ENCODE measurements at regions not wholly inside any gene's neighbourhood (a gene's known extent, or its start where the extent isn't known, plus 50 kb on each side); places are given as distances from the start of the nearest gene placed in this dataset.

- Histone ChIP-seq H3K27ac (ENCODE audit: low read depth, low read length) (no peak overlapping the region), H3K4me3 (ENCODE audit: low read length) (no peak overlapping the region), H3K27me3 (ENCODE audit: control insufficient read depth, insufficient read depth, low read length) (no peaks in the 10 kb centered on the region), H3K4me1 (ENCODE audit: control insufficient read depth, insufficient read depth, low read length) (peaks cover 5% of the 10 kb centered on the region), H3K36me3 (ENCODE audit: control insufficient read depth, insufficient read depth, low read length) (no peaks in the 10 kb centered on the region), H3K9ac (ENCODE audit: low read length) (no peak overlapping the region)
Measured at GRCh38 chr9:115391168-115391825, 273.3 kb upstream of the TNC start.

GRCh38 chr9:115393976-115394775 is 276.2 kb upstream of the TNC start:
- Histone ChIP-seq H3K4me1 (ENCODE audit: control insufficient read depth, insufficient read depth, low read length) (no peaks in the 10 kb centered on the region), H3K27ac (ENCODE audit: low read depth, low read length) (no peak overlapping the region), H3K4me3 (ENCODE audit: low read length) (no peak overlapping the region), H3K27me3 (ENCODE audit: control insufficient read depth, insufficient read depth, low read length) (no peaks in the 10 kb centered on the region), H3K36me3 (ENCODE audit: control insufficient read depth, insufficient read depth, low read length) (no peaks in the 10 kb centered on the region), H3K9ac (ENCODE audit: low read length) (no peak overlapping the region)

- Histone ChIP-seq H3K36me3 (ENCODE audit: control insufficient read depth, insufficient read depth, low read length) (no peaks in the 10 kb centered on the region), H3K27me3 (ENCODE audit: control insufficient read depth, insufficient read depth, low read length) (no peaks in the 10 kb centered on the region), H3K27ac (ENCODE audit: low read depth, low read length) (no peak overlapping the region), H3K4me1 (ENCODE audit: control insufficient read depth, insufficient read depth, low read length) (no peaks in the 10 kb centered on the region), H3K4me3 (ENCODE audit: low read length) (no peak overlapping the region), H3K9ac (ENCODE audit: low read length) (no peak overlapping the region)
Measured at GRCh38 chr9:115395511-115396021, 277.6 kb upstream of the TNC start.

GRCh38 chr9:115396071-115396529 is 278.1 kb upstream of the TNC start:
- Histone ChIP-seq H3K27ac (ENCODE audit: low read depth, low read length) (no peak overlapping the region), H3K4me1 (ENCODE audit: control insufficient read depth, insufficient read depth, low read length) (no peaks in the 10 kb centered on the region), H3K4me3 (ENCODE audit: low read length) (no peak overlapping the region), H3K27me3 (ENCODE audit: control insufficient read depth, insufficient read depth, low read length) (no peaks in the 10 kb centered on the region), H3K9ac (ENCODE audit: low read length) (no peak overlapping the region), H3K36me3 (ENCODE audit: control insufficient read depth, insufficient read depth, low read length) (no peaks in the 10 kb centered on the region)

- H3K4me3 ChIP-seq (ENCODE audit: low read length) = no peak overlapping the region
- no peaks in the 10 kb centered on the region for H3K4me1 ChIP-seq (ENCODE audit: control insufficient read depth, insufficient read depth, low read length)
- H3K27me3 ChIP-seq (ENCODE audit: control insufficient read depth, insufficient read depth, low read length) = no peaks in the 10 kb centered on the region
- no peak overlapping the region for H3K27ac ChIP-seq (ENCODE audit: low read depth, low read length)
- H3K9ac ChIP-seq (ENCODE audit: low read length) = no peak overlapping the region
- no peaks in the 10 kb centered on the region for H3K36me3 ChIP-seq (ENCODE audit: control insufficient read depth, insufficient read depth, low read length)
Measured at GRCh38 chr9:115397591-115398312, 279.8 kb upstream of the TNC start.

GRCh38 chr9:115398313-115398650 is 280.3 kb upstream of the TNC start:
- Histone ChIP-seq H3K27me3 (ENCODE audit: control insufficient read depth, insufficient read depth, low read length) (no peaks in the 10 kb centered on the region), H3K36me3 (ENCODE audit: control insufficient read depth, insufficient read depth, low read length) (no peaks in the 10 kb centered on the region), H3K4me1 (ENCODE audit: control insufficient read depth, insufficient read depth, low read length) (no peaks in the 10 kb centered on the region), H3K4me3 (ENCODE audit: low read length) (no peak overlapping the region), H3K27ac (ENCODE audit: low read depth, low read length) (no peak overlapping the region), H3K9ac (ENCODE audit: low read length) (no peak overlapping the region)

- Histone ChIP-seq H3K4me3 (ENCODE audit: low read length) (no peak overlapping the region), H3K9ac (ENCODE audit: low read length) (no peak overlapping the region), H3K4me1 (ENCODE audit: control insufficient read depth, insufficient read depth, low read length) (no peaks in the 10 kb centered on the region), H3K36me3 (ENCODE audit: control insufficient read depth, insufficient read depth, low read length) (no peaks in the 10 kb centered on the region), H3K27ac (ENCODE audit: low read depth, low read length) (no peak overlapping the region), H3K27me3 (ENCODE audit: control insufficient read depth, insufficient read depth, low read length) (no peaks in the 10 kb centered on the region)
Measured at GRCh38 chr9:115398996-115399395, 281.0 kb upstream of the TNC start.

- Histone ChIP-seq H3K27me3 (ENCODE audit: control insufficient read depth, insufficient read depth, low read length) (no peaks in the 10 kb centered on the region), H3K9ac (ENCODE audit: low read length) (no peak overlapping the region)
Measured at GRCh38 chr9:115400796-115401195, 282.8 kb upstream of the TNC start.

GRCh38 chr9:115401756-115402327 is 283.9 kb upstream of the TNC start:
- Histone ChIP-seq H3K27me3 (ENCODE audit: control insufficient read depth, insufficient read depth, low read length) (no peaks in the 10 kb centered on the region), H3K27ac (ENCODE audit: low read depth, low read length) (no peak overlapping the region), H3K9ac (ENCODE audit: low read length) (no peak overlapping the region), H3K4me3 (ENCODE audit: low read length) (no peak overlapping the region), H3K36me3 (ENCODE audit: control insufficient read depth, insufficient read depth, low read length) (no peaks in the 10 kb centered on the region), H3K4me1 (ENCODE audit: control insufficient read depth, insufficient read depth, low read length) (no peaks in the 10 kb centered on the region)

More at GRCh38 chr9:115400796-115401195, 282.8 kb upstream of the TNC start:
- Histone ChIP-seq H3K4me1 (ENCODE audit: control insufficient read depth, insufficient read depth, low read length) (no peaks in the 10 kb centered on the region), H3K27ac (ENCODE audit: low read depth, low read length) (no peak overlapping the region), H3K36me3 (ENCODE audit: control insufficient read depth, insufficient read depth, low read length) (no peaks in the 10 kb centered on the region), H3K4me3 (ENCODE audit: low read length) (no peak overlapping the region)

GRCh38 chr9:115403753-115404152 is 285.8 kb upstream of the TNC start:
- Histone ChIP-seq H3K4me1 (ENCODE audit: control insufficient read depth, insufficient read depth, low read length) (no peaks in the 10 kb centered on the region), H3K27ac (ENCODE audit: low read depth, low read length) (no peak overlapping the region), H3K27me3 (ENCODE audit: control insufficient read depth, insufficient read depth, low read length) (no peaks in the 10 kb centered on the region), H3K4me3 (ENCODE audit: low read length) (no peak overlapping the region), H3K9ac (ENCODE audit: low read length) (no peak overlapping the region), H3K36me3 (ENCODE audit: control insufficient read depth, insufficient read depth, low read length) (no peaks in the 10 kb centered on the region)

- Histone ChIP-seq H3K9ac (ENCODE audit: low read length) (no peak overlapping the region), H3K4me1 (ENCODE audit: control insufficient read depth, insufficient read depth, low read length) (no peaks in the 10 kb centered on the region), H3K4me3 (ENCODE audit: low read length) (no peak overlapping the region), H3K27ac (ENCODE audit: low read depth, low read length) (no peak overlapping the region), H3K36me3 (ENCODE audit: control insufficient read depth, insufficient read depth, low read length) (no peaks in the 10 kb centered on the region), H3K27me3 (ENCODE audit: control insufficient read depth, insufficient read depth, low read length) (no peaks in the 10 kb centered on the region)
Measured at GRCh38 chr9:115404311-115404710, 286.4 kb upstream of the TNC start.

- Histone ChIP-seq H3K4me3 (ENCODE audit: low read length) (no peak overlapping the region), H3K9ac (ENCODE audit: low read length) (no peak overlapping the region), H3K27ac (ENCODE audit: low read depth, low read length) (no peak overlapping the region), H3K36me3 (ENCODE audit: control insufficient read depth, insufficient read depth, low read length) (no peaks in the 10 kb centered on the region), H3K27me3 (ENCODE audit: control insufficient read depth, insufficient read depth, low read length) (no peaks in the 10 kb centered on the region), H3K4me1 (ENCODE audit: control insufficient read depth, insufficient read depth, low read length) (no peaks in the 10 kb centered on the region)
Measured at GRCh38 chr9:115411516-115411915, 293.6 kb upstream of the TNC start.
